Testis (tissue), 2 donors: ENCODE measurements at regions not wholly inside any gene's neighbourhood (a gene's known extent, or its start where the extent isn't known, plus 50 kb on each side); places are given as distances from the start of the nearest gene placed in this dataset.

Experiments
- CTCF ChIP-seq, 3 experiments: fragments of 450-650 bp in 2 of 3; fragments of 200-600 bp in 1 of 3; sonication (generic) in 1 of 3; IDR thresholded peaks; one replicate each; pipeline ENCODE4 v1.5.1; 2016 to 2019; ENCODE audit warnings: antibody characterized with exemption in 3 of 3, mild to moderate bottlenecking in 2 of 3, moderate library complexity in 1 of 3
- POLR2A ChIP-seq: fragments of 450-650 bp; IDR thresholded peaks from one replicate; pipeline ENCODE4 v1.6.1; 2017; ENCODE audit warnings: antibody characterized with exemption, mild to moderate bottlenecking, moderate library complexity

- TF ChIP-seq CTCF (IDR thresholded peaks at IDR 0.05): no peak
- no peak for TF ChIP-seq POLR2A
Measured at GRCh38 chrX:15956681-15957080, 102.1 kb upstream of the AP1S2 start.
